Neural cell (in vitro differentiated cells): ENCODE measurements at regions not wholly inside any gene's neighbourhood (a gene's known extent, or its start where the extent isn't known, plus 50 kb on each side); places are given as distances from the start of the nearest gene placed in this dataset.

Experiments
- H2AFZ ChIP-seq: fragments of 200-600, 300-800 bp; sonication (generic), shearing (Covaris generic); 2 replicates; pipeline ENCODE4 v1.6.0; 2014; ENCODE audit warnings: low read depth, mild to moderate bottlenecking, antibody characterized with exemption, low read length, moderate library complexity
- H3F3A ChIP-seq: fragments of 200-600 bp; shearing (Covaris generic); 2 replicates; pipeline ENCODE4 v1.6.1; 2016; ENCODE audit warnings: mild to moderate bottlenecking, moderate library complexity, mixed read lengths, antibody characterized with exemption, low read length; ENCODE audit not compliant: insufficient read depth, poor library complexity, severe bottlenecking
- H3K27ac ChIP-seq: fragments of 200-600, 300-800 bp; sonication (generic), shearing (Covaris generic); 2 replicates; pipeline ENCODE4 v1.5.1; 2014; ENCODE audit warnings: mild to moderate bottlenecking, low read length, moderate library complexity
- H3K27me3 ChIP-seq: fragments of 300-800, 200-600 bp; sonication (generic), shearing (Covaris generic); 2 replicates; pipeline ENCODE4 v1.6.0; 2014; ENCODE audit warnings: mild to moderate bottlenecking, low read depth, low read length, moderate library complexity; ENCODE audit not compliant: insufficient read depth
- H3K36me3 ChIP-seq: fragments of 300-800, 200-600 bp; sonication (generic), shearing (Covaris generic); 2 replicates; pipeline ENCODE4 v1.5.1; 2014; ENCODE audit warnings: mild to moderate bottlenecking, antibody characterized with exemption, low read length, moderate library complexity; ENCODE audit not compliant: insufficient read depth
- H3K4me2 ChIP-seq: fragments of 300-800, 200-600 bp; sonication (generic), shearing (Covaris generic); 2 replicates; pipeline ENCODE4 v1.6.0; 2014; ENCODE audit warnings: mild to moderate bottlenecking, low read length
- H3K4me3 ChIP-seq: fragments of 300-800, 200-600 bp; sonication (generic), shearing (Covaris generic); 2 replicates; pipeline ENCODE4 v1.5.1; 2014; ENCODE audit warnings: mild to moderate bottlenecking, low read length, moderate library complexity
- H3K79me2 ChIP-seq: fragments of 200-600 bp; shearing (Covaris generic); replicated peaks from 2 replicates; pipeline ENCODE4 v1.6.0; 2014; ENCODE audit warnings: mild to moderate bottlenecking, low read length, moderate library complexity; ENCODE audit not compliant: insufficient read depth
- H3K9ac ChIP-seq: fragments of 300-800, 200-600 bp; sonication (generic), shearing (Covaris generic); 2 replicates; pipeline ENCODE4 v1.6.1; 2016; ENCODE audit warnings: mild to moderate bottlenecking, low read length, mixed read lengths
- H3K9me2 ChIP-seq: fragments of 200-600 bp; shearing (Covaris generic); 2 replicates; pipeline ENCODE4 v1.6.1; 2016; ENCODE audit warnings: mild to moderate bottlenecking, low read length, mixed read lengths; ENCODE audit not compliant: insufficient read depth
- H3K9me3 ChIP-seq: fragments of 200-600, 300-800 bp; sonication (generic), shearing (Covaris generic); 2 replicates; pipeline ENCODE4 v1.6.1; 2016; ENCODE audit warnings: mild to moderate bottlenecking, mixed run types, low read length, moderate library complexity, mixed read lengths
- H4K20me1 ChIP-seq: fragments of 200-600 bp; shearing (Covaris generic); 2 replicates; pipeline ENCODE4 v1.6.1; 2016; ENCODE audit warnings: mild to moderate bottlenecking, mixed run types; ENCODE audit not compliant: insufficient read depth
- EP300 ChIP-seq: fragments of 450-650 bp; conservative IDR thresholded peaks from 2 replicates; pipeline ENCODE4 v1.6.1; 2014; ENCODE audit warnings: antibody characterized with exemption, mild to moderate bottlenecking, moderate library complexity; ENCODE audit not compliant: poor library complexity, severe bottlenecking
- EZH2 ChIP-seq: fragments of 200-600, 300-800 bp; shearing (Covaris generic), sonication (generic); IDR thresholded peaks from 2 replicates; pipeline ENCODE4 v1.6.1; 2014; ENCODE audit warnings: antibody characterized with exemption, low read length, borderline replicate concordance, mild to moderate bottlenecking; ENCODE audit not compliant: insufficient read depth, poor library complexity, severe bottlenecking
- MXI1 ChIP-seq: fragments of 450-650 bp; conservative IDR thresholded peaks from 2 replicates; pipeline ENCODE4 v1.6.1; 2014; ENCODE audit warnings: antibody characterized with exemption, mild to moderate bottlenecking; ENCODE audit not compliant: poor library complexity, severe bottlenecking
- POLR2AphosphoS5 ChIP-seq: IDR thresholded peaks from 2 replicates; pipeline ENCODE4 v1.6.1; 2012
- RAD21 ChIP-seq: fragments of 450-650 bp; conservative IDR thresholded peaks from 2 replicates; pipeline ENCODE4 v1.6.1; 2014; ENCODE audit warnings: antibody characterized with exemption, mild to moderate bottlenecking, moderate library complexity
- SMC3 ChIP-seq: fragments of 450-650 bp; conservative IDR thresholded peaks from 2 replicates; pipeline ENCODE4 v1.6.1; 2014; ENCODE audit warnings: antibody characterized with exemption, mild to moderate bottlenecking, moderate library complexity; ENCODE audit not compliant: poor library complexity
- TAF1 ChIP-seq: IDR thresholded peaks from 2 replicates; pipeline ENCODE4 v1.6.1; 2012; ENCODE audit warnings: low read depth
- TF ChIP-seq, protein P1 (sequence below): IDR thresholded peaks from 2 replicates; pipeline ENCODE4 v1.6.1; 2012; ENCODE audit warnings: borderline replicate concordance
- TF ChIP-seq, protein P2 (sequence below): fragments of 450-650 bp; IDR thresholded peaks from 2 replicates; pipeline ENCODE4 v1.5.1; 2014; ENCODE audit warnings: antibody characterized with exemption, mild to moderate bottlenecking, moderate library complexity; ENCODE audit not compliant: poor library complexity, severe bottlenecking

DNA sequence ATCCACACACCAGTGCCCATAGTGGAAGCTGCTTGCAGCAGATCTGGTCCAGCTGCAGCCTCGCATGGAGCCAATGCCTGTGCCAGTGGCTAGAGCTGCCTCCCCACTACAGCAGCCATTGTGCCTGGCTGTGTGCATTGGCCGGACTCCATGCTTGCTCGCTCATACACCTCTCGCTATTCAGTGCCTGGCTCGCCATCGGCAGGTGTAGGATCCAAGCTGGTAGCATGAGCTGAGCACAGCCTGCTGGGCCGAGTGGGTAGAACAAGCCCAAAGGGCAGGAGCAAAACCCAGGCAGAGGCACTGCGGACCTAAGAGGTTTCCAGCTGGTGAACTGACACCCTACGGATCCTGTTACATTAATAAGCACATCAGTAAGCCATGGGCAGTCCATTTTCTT lies 1184.1 kb downstream of the AMY1C start:
- Histone ChIP-seq H3K27me3 (no peaks in the 10 kb centered on the region), H4K20me1 (no peaks in the 10 kb centered on the region), H3K4me3 (no peak overlapping the region), H3K9me3 (no peaks in the 10 kb centered on the region), H3K9me2 (no peaks in the 10 kb centered on the region), H3K4me2 (no peak overlapping the region), H3K27ac (no peak overlapping the region), H3K36me3 (no peaks in the 10 kb centered on the region), H3K79me2 (no peaks in the 10 kb centered on the region), H3F3A (no peaks in the 10 kb centered on the region), H3K9ac (no peak overlapping the region), H2AFZ (no peak overlapping the region)
- no peak for TF ChIP-seq EP300

DNA sequence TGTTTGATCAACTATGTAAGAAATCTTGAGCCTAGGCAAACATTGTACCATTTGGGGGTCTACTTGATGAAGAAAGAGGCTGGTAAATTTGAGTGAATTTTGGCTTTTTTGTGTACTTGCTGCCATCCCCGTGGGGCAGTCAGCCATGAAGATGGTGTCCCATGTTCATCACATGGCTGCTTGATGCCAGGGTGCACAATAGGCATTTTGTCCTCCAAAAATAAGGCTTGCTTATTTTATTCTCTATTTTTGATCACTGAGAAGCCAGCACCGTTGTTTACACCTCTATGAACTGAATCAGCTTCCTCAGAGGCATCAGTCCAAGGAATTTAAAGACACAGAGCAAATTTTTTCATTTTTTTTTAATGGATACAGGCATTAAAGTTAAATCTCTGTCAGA lies 1195.7 kb downstream of the AMY1C start:
- H3K9me3 ChIP-seq, result no peaks in the 10 kb centered on the region
- no peak overlapping the region for H2AFZ ChIP-seq
- no peak overlapping the region for H3K9ac ChIP-seq
- H3K79me2 ChIP-seq, result no peaks in the 10 kb centered on the region
- H3F3A ChIP-seq, result no peaks in the 10 kb centered on the region
- H3K36me3 ChIP-seq, result no peaks in the 10 kb centered on the region
- no peaks in the 10 kb centered on the region for H3K9me2 ChIP-seq
- no peak overlapping the region for H3K4me3 ChIP-seq
- H3K27me3 ChIP-seq, result no peaks in the 10 kb centered on the region
- no peak overlapping the region for H3K4me2 ChIP-seq
- H4K20me1 ChIP-seq, result no peaks in the 10 kb centered on the region
- H3K27ac ChIP-seq, result no peak overlapping the region
- TF ChIP-seq, protein P1, sequence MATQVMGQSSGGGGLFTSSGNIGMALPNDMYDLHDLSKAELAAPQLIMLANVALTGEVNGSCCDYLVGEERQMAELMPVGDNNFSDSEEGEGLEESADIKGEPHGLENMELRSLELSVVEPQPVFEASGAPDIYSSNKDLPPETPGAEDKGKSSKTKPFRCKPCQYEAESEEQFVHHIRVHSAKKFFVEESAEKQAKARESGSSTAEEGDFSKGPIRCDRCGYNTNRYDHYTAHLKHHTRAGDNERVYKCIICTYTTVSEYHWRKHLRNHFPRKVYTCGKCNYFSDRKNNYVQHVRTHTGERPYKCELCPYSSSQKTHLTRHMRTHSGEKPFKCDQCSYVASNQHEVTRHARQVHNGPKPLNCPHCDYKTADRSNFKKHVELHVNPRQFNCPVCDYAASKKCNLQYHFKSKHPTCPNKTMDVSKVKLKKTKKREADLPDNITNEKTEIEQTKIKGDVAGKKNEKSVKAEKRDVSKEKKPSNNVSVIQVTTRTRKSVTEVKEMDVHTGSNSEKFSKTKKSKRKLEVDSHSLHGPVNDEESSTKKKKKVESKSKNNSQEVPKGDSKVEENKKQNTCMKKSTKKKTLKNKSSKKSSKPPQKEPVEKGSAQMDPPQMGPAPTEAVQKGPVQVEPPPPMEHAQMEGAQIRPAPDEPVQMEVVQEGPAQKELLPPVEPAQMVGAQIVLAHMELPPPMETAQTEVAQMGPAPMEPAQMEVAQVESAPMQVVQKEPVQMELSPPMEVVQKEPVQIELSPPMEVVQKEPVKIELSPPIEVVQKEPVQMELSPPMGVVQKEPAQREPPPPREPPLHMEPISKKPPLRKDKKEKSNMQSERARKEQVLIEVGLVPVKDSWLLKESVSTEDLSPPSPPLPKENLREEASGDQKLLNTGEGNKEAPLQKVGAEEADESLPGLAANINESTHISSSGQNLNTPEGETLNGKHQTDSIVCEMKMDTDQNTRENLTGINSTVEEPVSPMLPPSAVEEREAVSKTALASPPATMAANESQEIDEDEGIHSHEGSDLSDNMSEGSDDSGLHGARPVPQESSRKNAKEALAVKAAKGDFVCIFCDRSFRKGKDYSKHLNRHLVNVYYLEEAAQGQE, result no peak

DNA sequence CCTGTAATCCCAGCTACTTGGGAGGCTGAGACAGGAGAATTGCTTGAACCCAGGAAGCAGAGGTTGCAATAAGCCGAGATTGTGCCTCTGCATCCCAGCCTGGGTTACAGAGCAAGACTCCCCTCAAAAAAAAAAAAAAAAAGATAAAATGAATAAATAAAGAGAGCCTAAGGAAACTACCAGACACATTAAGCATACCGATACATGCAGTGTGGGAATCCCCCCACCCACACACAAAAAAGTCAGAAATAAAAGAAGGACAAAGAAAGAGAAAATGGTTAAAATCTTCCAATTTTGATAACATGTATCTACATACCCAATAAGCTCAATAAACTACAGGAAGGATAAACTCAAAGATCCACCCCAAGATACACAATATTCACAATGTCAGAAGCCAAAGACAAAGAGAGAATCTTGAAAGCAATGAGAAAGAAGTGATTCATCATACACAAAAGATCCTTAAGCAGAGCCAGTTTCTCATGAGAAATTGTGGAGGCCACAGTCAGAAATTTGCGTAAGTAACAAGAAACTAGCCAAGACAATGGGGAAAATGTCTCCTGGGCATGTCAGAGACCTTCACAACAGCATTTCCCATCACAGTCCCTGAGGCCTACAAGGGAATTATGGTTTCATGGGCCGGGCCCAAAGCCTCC lies 1197.0 kb downstream of the AMY1C start:
- Histone ChIP-seq H3K4me2 (no peak overlapping the region), H3K9me3 (no peaks in the 10 kb centered on the region), H3K4me3 (no peak overlapping the region), H3K9me2 (no peaks in the 10 kb centered on the region), H2AFZ (no peak overlapping the region), H3K9ac (no peak overlapping the region), H3K27me3 (no peaks in the 10 kb centered on the region), H3K79me2 (no peaks in the 10 kb centered on the region), H3K36me3 (no peaks in the 10 kb centered on the region), H4K20me1 (no peaks in the 10 kb centered on the region), H3F3A (no peaks in the 10 kb centered on the region), H3K27ac (no peak overlapping the region)
- TF ChIP-seq TAF1 (no peak), EZH2 (no peak), RAD21 (no peak), MXI1 (no peak), POLR2AphosphoS5 (no peak), EP300 (no peak), SMC3 (no peak)
- TF ChIP-seq, protein P2, sequence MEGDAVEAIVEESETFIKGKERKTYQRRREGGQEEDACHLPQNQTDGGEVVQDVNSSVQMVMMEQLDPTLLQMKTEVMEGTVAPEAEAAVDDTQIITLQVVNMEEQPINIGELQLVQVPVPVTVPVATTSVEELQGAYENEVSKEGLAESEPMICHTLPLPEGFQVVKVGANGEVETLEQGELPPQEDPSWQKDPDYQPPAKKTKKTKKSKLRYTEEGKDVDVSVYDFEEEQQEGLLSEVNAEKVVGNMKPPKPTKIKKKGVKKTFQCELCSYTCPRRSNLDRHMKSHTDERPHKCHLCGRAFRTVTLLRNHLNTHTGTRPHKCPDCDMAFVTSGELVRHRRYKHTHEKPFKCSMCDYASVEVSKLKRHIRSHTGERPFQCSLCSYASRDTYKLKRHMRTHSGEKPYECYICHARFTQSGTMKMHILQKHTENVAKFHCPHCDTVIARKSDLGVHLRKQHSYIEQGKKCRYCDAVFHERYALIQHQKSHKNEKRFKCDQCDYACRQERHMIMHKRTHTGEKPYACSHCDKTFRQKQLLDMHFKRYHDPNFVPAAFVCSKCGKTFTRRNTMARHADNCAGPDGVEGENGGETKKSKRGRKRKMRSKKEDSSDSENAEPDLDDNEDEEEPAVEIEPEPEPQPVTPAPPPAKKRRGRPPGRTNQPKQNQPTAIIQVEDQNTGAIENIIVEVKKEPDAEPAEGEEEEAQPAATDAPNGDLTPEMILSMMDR, result no peak
- TF ChIP-seq, protein P1, result no peak
